HG03175 (cell line): ENCODE measurements at regions not wholly inside any gene's neighbourhood (a gene's known extent, or its start where the extent isn't known, plus 50 kb on each side); places are given as distances from the start of the nearest gene placed in this dataset.

ENCODE experiments used
- ATAC-seq: cut with Tn5 transposase; IDR thresholded peaks from one replicate; pipeline ENCODE4 v1.9.1; 2021; ENCODE audit warnings: mild to moderate bottlenecking, moderate library complexity; ENCODE audit not compliant: unreplicated experiment

GRCh38 chr1:69409731-69410456 lies 157.8 kb upstream of the LRRC7 start:
- no peak for ATAC-seq

GRCh38 chr1:69410457-69410850 lies 157.3 kb upstream of the LRRC7 start:
- ATAC-seq, result no peak

GRCh38 chr1:69410893-69411292 lies 156.8 kb upstream of the LRRC7 start:
- ATAC-seq, result no peak

GRCh38 chr1:69411617-69412016 lies 156.1 kb upstream of the LRRC7 start:
- no peak for ATAC-seq

GRCh38 chr1:69413129-69413528 lies 154.6 kb upstream of the LRRC7 start:
- ATAC-seq, result no peak

- no peak for ATAC-seq
Measured at GRCh38 chr1:69414574-69414973, 153.1 kb upstream of the LRRC7 start.

GRCh38 chr1:69421286-69421685 lies 146.4 kb upstream of the LRRC7 start:
- no peak for ATAC-seq

- no peak for ATAC-seq
Measured at GRCh38 chr1:69425871-69426270, 141.9 kb upstream of the LRRC7 start.

GRCh38 chr1:69426401-69426800 lies 141.3 kb upstream of the LRRC7 start:
- ATAC-seq, result no peak

- no peak for ATAC-seq
Measured at GRCh38 chr1:69433073-69433472, 134.6 kb upstream of the LRRC7 start.

- ATAC-seq, result no peak
Measured at GRCh38 chr1:69436151-69436550, 131.6 kb upstream of the LRRC7 start.

GRCh38 chr1:69438056-69438795 lies 129.5 kb upstream of the LRRC7 start:
- ATAC-seq, result no peak

- ATAC-seq, result no peak
Measured at GRCh38 chr1:69441496-69441895, 126.2 kb upstream of the LRRC7 start.

- no peak for ATAC-seq
Measured at GRCh38 chr1:69451196-69451595, 116.5 kb upstream of the LRRC7 start.

GRCh38 chr1:69455718-69456117 lies 112.0 kb upstream of the LRRC7 start:
- no peak for ATAC-seq

- ATAC-seq, result no peak
Measured at GRCh38 chr1:69459244-69459643, 108.5 kb upstream of the LRRC7 start.

GRCh38 chr1:69475021-69475420 lies 92.7 kb upstream of the LRRC7 start:
- no peak for ATAC-seq

- ATAC-seq, result no peak
Measured at GRCh38 chr1:69479734-69480133, 88.0 kb upstream of the LRRC7 start.

GRCh38 chr1:69483246-69483645 lies 84.5 kb upstream of the LRRC7 start:
- ATAC-seq, result no peak

- no peak for ATAC-seq
Measured at GRCh38 chr1:69485616-69486015, 82.1 kb upstream of the LRRC7 start.

- no peak for ATAC-seq
Measured at GRCh38 chr1:69491416-69491815, 76.3 kb upstream of the LRRC7 start.

GRCh38 chr1:69492286-69492685 lies 75.4 kb upstream of the LRRC7 start:
- ATAC-seq, result no peak

- no peak for ATAC-seq
Measured at GRCh38 chr1:69494221-69494620, 73.5 kb upstream of the LRRC7 start.
